ENCODE measurements at regions not wholly inside any gene's neighbourhood (a gene's known extent, or its start where the extent isn't known, plus 50 kb on each side); places are given as distances from the start of the nearest gene placed in this dataset.

- no peak for TF ChIP-seq EZH2phosphoT487 (IDR thresholded peaks at IDR 0.05; ENCODE audit: insufficient read depth, low read depth)
- TF ChIP-seq EZH2 (IDR thresholded peaks at IDR 0.05; ENCODE audit: insufficient read depth, poor library complexity, severe bottlenecking): no peak
Observed at GRCh38 chr2:8438996-8439395, 242.9 kb upstream of the ID2 start.

Data from GM23248 (cell line).